CD4-positive, alpha-beta T cell treated with Interleukin-2 at 100 ng/mL for 4 hours (primary cell): ENCODE measurements at regions not wholly inside any gene's neighbourhood (a gene's known extent, or its start where the extent isn't known, plus 50 kb on each side); places are given as distances from the start of the nearest gene placed in this dataset.
"Not testable (repeated sequence)": the region's sequence is repeated elsewhere in the genome, so short reads cannot be mapped to it uniquely, and the experiment has no call there.

Source experiments
- DNase-seq: peaks from one replicate; pipeline ENCODE4 v3.0.0-alpha.2; 2020; ENCODE audit warnings: low spot score

DNA sequence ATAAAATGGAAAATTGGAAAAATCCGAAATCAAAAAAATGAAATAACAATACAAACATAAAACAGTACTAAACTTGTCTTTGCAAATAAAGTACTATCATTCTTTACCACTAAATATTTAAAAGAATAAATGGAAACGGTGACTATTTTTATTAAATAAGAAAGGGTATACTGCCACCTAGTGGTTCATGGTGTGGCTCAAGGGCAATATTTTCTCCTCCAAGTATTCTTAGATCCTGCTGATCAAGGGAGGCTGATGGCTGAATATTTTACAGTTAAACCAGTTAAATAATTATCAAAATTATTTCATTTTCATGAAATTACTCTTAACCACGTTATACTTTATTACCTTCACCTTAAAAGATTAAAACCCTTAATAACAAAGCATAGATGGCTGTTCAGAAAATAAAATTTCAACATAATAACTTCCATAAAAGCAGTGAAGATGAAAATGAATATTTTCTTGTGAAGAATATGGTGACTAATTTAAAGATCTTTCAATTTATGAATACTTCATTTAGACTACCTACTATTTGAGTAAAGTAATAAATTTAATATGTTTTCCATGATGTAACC, 1793.9 kb downstream of the NCAM2 start:
- DNase-seq, result peak; percentile 23

DNA sequence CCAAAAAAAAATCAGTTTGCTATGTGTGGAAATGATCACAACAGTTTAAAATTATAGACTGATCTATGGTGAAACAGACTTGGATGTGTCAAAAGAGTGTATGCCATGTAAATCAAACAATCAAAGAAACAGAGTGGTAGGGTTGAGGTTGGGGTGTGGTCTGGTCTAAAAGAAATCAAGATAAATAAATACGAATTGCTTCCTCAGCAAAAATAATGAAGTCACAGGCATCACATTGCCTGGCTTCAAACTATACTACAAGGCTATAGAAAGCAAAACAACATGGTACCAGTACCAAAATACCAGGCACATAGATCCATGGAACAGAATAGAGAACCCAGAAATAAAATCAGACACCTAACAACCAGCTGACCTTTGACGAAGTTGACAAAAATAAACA, 1796.9 kb downstream of the NCAM2 start:
- no peak for DNase-seq

DNA sequence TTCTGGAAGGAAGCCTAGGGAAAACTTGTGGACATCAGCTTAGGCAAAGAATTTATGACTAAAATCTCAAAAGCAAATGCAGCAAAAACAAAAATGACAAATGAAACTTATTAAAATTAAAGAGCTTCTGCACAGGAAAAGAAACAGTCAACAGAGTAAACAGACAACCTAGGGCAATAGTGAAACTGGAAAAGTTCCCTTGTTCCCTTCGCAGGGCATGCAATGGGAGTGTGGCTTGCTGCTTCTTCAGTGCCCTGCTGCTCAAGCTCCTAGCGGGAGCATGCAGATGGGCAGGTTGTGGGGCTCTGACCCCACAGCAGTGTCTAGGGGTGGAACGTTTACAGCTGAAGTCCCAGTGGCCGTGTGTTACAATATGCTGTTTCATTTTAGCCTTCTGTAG, 1797.4 kb downstream of the NCAM2 start:
- DNase-seq, result no peak

DNA sequence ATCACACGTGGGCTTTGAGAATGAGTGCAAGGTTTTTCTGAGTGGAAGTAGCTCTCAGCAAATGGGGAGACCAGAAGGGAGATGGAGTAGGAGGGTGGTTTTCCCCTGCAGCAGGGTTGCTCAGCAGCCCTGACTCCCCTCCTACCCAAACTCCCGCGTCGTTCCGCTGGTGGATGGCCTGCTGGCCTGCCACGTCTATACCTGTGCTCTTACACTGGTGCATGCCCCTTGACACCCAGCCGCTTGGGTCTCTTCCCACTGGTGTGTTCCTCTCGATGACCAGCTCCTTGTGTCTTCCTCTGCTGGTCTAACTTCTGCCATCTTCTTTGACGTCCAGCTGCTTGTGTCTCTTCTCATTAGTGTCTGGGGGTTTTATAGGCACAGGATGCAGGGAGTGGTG, 1797.9 kb downstream of the NCAM2 start:
- DNase-seq, result no peak

GRCh38 chr21:22804151-22804550, 1805.9 kb downstream of the NCAM2 start:
- DNase-seq, result no peak

GRCh38 chr21:22806278-22806677, 1808.1 kb downstream of the NCAM2 start:
- no peak for DNase-seq

GRCh38 chr21:22813201-22813600, 1815.0 kb downstream of the NCAM2 start:
- DNase-seq, result no peak

- not testable (repeated sequence) for DNase-seq
Measured at GRCh38 chr21:22818681-22819485, 1820.7 kb downstream of the NCAM2 start.

DNA sequence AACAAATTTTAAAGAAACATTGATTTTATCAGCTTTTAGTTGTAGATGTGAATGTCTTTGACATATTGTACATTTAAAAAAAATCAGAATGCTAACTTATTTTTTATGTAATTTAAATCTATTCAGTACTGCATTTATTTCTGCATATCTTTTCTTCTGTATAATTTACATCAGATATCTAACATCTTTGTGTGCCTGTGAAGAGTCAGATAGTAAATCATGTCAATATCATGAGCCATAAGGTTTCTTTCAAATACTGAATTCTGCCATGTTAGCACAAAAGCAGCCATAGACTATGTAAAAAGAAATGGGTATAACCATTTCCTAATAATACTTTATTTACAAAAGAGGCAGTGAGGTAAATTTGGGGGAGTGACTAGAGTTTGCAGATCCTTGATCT, 1829.2 kb downstream of the NCAM2 start:
- DNase-seq, result no peak

DNA sequence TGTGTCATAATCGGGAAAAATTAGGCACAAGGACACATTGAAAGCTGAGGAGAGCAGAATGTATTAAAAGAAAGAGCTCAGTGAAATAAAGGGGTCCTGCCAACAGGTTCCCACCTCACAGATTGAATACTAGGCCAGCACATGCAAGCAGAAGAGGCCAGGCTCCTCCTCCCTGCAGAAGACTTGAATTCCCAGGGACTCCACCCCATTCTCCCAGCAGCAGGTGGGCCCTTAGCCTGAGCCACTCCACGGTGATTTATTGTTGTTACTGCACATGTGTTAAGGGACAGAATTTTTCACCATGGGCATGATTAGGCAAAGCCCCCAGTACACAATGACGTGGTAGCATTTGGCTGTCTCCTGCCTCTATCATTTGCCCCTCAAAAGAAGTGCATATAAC, 1844.7 kb downstream of the NCAM2 start:
- DNase-seq, result no peak

- DNase-seq, result no peak
Measured at GRCh38 chr21:22855581-22855980, 1857.4 kb downstream of the NCAM2 start.

DNA sequence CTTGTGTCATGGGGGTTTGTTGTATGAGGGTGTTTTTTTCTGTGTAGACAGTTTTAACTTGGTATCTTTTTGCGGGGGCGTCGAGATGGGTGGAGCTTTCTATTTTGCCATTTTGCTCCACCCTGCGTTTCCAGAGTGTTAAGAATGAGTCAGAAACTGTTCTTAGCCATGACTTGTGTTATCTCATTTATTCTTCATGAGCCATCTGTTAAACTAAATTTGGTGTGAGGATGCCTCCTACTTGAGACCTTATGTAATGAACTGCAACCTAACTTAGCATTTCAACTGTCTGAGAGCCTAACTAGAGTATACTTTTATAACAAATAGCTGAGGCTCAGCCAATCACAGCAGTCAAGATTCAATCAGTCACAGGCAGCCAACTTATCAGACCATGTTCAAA, 1873.5 kb downstream of the NCAM2 start:
- no peak for DNase-seq

DNA sequence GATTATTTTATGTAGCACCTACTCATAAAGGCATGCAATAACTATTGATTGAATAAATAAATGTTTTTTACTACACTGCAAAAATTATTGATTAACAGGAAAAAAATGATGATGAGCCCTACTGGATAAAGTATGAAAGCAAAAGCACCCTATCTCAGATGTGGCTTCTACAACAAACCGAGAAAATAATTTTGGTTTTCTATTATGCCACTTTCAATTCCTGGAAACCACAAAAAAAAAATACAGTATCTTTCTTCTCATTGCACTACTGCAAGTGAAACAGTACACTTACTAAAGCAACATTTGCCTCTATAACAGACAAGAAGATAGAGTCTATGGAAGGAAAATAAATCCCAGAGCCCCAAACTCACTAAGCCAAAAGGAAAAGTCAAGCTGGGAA, 1882.4 kb downstream of the NCAM2 start:
- no peak for DNase-seq

GRCh38 chr21:22881131-22881530, 1882.9 kb downstream of the NCAM2 start:
- DNase-seq, result no peak

DNA sequence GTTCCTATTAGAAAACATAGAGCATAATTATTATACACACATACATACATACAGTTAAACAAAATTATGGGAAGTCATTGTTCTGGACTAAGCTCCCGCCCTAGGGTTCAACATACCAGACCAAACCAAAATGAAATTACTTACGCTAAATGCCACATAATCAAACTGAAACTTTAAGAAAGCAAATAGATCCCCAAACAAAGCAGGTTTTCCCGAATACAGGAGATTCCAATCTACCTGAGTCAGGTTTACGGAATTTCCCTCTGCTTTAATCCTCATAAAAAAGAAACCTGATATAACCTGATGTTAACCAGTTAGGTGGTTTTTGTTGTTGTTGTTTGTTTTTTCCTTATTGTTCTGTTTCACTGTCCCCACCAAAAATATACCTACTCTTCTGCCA, 1886.9 kb downstream of the NCAM2 start:
- no peak for DNase-seq

GRCh38 chr21:22885614-22886013, 1887.4 kb downstream of the NCAM2 start:
- DNase-seq, result no peak

GRCh38 chr21:22889445-22889844, 1891.2 kb downstream of the NCAM2 start:
- no peak for DNase-seq

DNA sequence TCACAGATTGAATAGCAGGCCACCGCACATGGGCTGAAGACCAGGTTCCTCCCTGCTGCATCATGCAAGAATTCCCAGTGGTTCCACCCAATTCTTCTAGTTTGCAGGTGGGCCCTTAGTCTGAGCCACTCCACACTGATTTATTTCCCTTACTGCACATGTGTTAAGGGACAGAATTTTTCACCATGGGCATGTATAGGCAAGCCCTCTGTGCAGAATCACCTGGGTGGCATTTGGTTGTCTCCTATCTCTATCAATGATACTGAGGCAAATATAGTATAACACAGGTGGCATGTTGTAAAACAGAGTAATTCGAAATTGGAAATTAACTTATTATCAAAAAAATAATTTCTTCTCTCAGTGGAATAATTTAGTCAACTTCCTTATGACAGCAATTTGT, 1892.4 kb downstream of the NCAM2 start:
- DNase-seq, result no peak

DNA sequence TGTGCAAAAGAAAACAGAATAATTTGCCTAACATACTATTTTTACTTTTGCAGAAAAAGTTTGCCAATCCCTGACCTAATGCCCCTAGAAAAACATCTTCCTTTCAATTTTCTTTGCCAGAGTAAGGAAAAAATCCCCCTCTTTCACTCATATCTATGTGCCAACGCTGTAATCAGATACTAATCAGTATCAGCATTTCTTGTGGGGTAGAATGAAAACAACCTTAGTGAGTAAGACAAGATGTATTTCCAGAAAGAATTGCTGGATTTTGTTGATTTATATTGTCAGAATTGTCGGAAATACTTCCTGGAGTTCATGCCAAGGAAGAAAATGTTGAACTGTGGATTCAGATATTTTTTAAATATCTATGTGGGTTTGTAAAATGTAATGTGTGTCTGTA, 1893.8 kb downstream of the NCAM2 start:
- DNase-seq, result no peak

- no peak for DNase-seq
Measured at GRCh38 chr21:22892740-22893139, 1894.5 kb downstream of the NCAM2 start.

DNA sequence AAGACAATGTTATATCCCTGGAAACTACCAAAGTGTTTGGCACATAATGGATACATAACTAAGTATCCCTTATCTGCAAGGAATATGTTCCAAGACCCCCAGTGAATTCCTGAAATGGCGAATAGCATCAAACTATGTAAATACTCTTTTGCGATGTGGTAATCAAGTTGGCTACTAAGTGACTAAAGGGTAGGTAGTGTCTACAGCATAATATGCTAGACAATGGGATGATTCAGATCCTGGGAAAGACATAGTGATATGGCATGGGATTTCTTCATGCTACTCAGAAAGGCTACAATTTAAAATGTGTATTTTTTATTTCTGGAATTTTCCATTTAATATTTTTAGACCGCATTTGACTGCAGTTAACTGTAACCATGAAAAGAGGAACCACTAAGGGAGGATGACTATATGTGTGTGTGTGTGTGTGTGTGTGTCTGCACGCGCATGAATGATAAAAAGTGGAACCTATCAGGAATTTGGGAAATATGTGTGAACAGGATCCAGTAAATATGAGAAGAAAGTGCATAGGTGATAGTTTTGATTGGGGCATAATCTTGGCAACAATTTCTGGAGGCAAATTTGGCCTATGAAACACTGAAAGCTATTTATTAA, 1899.9 kb downstream of the NCAM2 start:
- no peak for DNase-seq

GRCh38 chr21:22900490-22900889, 1902.3 kb downstream of the NCAM2 start:
- no peak for DNase-seq

DNA sequence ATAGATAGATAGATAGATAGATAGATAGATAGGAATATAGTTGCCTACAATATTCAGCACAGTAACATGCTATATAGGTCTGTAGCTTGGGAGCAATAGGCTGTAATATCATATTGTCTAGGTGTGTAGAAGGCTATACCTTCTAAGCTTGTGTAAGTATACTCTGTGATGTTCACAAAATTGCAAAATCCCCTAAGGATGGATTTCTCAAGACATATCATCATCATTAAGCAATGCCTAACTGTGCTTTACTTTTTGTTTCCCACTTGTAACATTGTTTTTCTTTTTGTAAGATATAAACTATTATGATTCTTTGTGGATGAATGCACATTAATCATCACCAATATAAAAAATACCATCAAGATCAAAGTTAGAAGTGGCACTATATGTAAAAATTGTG, 1905.6 kb downstream of the NCAM2 start:
- DNase-seq, result no peak

- DNase-seq, result no peak
Measured at GRCh38 chr21:22904385-22904784, 1906.2 kb downstream of the NCAM2 start.
